ENCODE measurements at regions not wholly inside any gene's neighbourhood (a gene's known extent, or its start where the extent isn't known, plus 50 kb on each side); places are given as distances from the start of the nearest gene placed in this dataset.

DNA sequence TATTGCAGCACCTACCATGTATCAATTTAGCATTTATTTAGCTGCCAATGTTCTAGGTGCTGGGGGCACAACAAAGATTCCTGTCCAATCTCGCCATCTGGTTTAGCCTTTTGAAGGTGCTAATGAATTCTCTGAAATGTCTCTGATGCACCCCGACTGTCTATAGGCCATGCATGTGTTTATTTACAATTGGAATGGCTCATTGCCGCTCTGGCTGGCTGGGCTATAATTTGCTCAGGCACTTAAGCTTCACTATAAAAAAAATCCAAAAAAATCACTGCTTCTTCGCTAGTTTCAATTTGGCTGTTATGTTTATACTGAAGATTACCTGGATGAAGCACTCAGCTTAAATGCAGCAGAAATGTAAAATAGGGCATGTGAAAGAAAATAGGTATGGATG is 115.0 kb upstream of the PAX6 start:
- TF ChIP-seq, protein P1, sequence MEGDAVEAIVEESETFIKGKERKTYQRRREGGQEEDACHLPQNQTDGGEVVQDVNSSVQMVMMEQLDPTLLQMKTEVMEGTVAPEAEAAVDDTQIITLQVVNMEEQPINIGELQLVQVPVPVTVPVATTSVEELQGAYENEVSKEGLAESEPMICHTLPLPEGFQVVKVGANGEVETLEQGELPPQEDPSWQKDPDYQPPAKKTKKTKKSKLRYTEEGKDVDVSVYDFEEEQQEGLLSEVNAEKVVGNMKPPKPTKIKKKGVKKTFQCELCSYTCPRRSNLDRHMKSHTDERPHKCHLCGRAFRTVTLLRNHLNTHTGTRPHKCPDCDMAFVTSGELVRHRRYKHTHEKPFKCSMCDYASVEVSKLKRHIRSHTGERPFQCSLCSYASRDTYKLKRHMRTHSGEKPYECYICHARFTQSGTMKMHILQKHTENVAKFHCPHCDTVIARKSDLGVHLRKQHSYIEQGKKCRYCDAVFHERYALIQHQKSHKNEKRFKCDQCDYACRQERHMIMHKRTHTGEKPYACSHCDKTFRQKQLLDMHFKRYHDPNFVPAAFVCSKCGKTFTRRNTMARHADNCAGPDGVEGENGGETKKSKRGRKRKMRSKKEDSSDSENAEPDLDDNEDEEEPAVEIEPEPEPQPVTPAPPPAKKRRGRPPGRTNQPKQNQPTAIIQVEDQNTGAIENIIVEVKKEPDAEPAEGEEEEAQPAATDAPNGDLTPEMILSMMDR (conservative IDR thresholded peaks at IDR 0.05; ENCODE audit: low read length) = no peak
- no peak for TF ChIP-seq EZH2phosphoT487 (IDR thresholded peaks at IDR 0.05; ENCODE audit: borderline replicate concordance)

Data from Loucy (cell line).